Activated CD4-positive, alpha-beta T cell treated with anti-CD3 and anti-CD28 coated beads for 1 hour (primary cell): ENCODE measurements at regions not wholly inside any gene's neighbourhood (a gene's known extent, or its start where the extent isn't known, plus 50 kb on each side); places are given as distances from the start of the nearest gene placed in this dataset.
"Not testable (repeated sequence)": the region's sequence is repeated elsewhere in the genome, so short reads cannot be mapped to it uniquely, and the experiment has no call there.

ENCODE experiments used
- DNase-seq: peaks from one replicate; pipeline ENCODE4 v3.0.0-alpha.2; 2020

- no peak for DNase-seq
These were observed 70.0 kb downstream of the KCTD15 start for GRCh38 chr19:33866696-33867095.

GRCh38 chr19:33868076-33868735 is 71.5 kb downstream of the KCTD15 start:
- DNase-seq = no peak

DNA sequence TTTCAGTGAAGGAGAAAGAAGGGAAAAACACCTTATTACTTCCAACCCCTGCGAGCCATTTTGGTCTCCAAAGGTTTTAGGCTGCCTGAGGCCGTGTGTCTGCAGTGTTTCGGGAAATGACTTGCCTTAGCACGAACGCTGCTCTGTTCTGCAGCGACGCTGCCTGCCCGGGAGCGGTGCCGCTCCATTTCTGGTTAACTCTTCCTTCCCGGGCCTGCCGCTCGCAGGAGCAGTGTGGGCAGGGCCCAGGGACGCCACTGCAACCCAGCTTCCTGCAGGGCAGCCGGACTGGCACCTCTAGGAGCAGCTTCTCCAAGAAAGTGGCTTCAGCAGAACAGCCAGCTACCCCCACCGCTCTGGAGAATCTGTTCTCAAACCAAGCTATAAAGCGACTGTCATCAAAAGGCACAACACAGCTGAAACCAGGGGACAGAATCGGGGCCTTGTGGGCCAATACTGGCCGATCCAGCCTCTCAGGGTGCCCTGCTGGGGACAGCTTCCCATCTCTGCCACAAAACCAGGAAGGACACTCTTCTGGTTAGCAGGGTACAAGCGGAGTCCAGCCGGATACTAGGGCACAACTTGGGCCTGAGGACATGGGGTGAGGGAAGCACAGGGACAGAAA is 72.2 kb downstream of the KCTD15 start:
- DNase-seq = no peak

DNA sequence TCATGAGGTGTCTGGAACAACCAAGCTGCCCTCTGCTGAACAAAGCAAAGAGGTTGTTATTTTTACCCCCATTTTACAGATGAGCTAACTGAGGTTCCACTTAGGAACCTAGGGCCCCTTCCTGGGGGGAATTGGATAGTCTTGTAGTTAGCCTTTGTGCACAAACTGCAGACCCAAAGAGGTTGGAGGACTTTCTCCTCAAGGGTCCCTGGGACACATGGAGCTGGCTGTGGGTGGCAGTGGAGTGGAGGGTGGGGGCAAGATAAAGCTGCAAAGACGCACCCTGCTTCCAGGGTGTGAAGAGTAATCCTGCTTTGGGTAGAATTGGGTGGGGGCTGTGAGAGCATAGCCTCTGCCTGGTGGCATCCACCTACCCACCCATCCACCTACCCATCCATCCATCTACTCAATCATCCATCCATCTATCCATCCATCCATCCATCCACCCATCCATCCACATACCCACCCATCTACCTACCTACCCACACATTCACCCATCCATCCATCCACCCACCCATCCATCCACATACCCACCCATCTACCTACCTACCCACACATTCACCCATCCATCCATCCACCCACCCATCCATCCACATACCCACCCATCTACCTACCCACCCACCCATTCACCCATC is 73.7 kb downstream of the KCTD15 start:
- DNase-seq = not testable (repeated sequence)

DNA sequence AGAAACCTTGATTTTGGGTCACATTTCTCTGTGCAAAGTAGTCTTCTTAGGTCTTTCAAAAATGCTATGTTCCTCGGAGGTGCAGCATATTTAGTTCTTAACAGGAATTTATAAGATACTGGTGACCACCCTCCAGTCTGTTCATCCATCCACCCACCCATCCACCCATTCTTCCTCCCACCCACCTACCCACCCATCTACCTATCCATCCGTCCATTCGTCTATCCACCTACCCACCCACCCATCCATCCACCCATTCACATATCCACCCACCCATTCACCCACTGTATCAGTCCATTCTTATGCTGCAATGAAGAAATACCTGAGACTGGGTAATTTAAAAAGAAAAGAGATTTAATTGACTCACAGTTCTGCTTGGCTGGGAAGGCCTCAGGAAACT is 74.9 kb downstream of the KCTD15 start:
- DNase-seq = no peak

DNA sequence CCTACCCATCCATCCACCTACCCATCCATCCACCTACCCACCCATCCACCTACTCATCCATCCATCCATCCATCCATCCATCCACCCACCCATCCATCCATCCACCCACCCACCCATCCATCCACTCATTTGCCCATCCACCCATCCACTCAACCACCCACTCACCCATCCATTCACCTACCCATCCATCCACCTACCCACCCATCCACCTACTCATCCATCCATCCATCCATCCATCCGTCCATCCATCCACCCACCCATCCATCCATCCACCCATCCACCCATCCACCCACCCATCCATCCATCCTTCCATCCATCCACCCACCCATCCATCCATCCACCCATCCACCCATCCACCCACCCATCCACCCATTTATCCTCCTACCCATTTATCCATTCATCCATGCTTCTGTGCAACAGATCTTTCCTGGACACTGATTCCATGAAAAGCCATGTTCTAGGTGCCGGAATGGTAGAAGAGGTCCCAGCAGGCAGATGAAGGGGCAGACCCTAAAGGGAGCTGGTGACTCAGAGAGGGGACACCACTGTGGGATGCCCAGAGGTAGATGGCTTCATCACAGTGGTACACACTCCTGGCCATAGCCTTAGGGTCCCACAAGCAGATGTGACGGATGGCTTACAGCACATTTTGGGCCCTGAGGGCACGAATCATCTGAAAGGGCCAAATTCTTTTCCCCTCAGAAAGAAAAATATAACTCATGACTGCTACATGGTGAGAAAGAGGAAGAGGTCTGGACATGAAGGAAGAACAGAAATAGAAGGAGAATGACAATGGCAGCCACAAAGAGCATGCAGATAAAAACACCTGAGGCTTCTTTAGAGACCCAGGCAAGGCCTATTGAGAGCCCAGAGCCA is 76.0 kb downstream of the KCTD15 start:
- DNase-seq = no peak

DNA sequence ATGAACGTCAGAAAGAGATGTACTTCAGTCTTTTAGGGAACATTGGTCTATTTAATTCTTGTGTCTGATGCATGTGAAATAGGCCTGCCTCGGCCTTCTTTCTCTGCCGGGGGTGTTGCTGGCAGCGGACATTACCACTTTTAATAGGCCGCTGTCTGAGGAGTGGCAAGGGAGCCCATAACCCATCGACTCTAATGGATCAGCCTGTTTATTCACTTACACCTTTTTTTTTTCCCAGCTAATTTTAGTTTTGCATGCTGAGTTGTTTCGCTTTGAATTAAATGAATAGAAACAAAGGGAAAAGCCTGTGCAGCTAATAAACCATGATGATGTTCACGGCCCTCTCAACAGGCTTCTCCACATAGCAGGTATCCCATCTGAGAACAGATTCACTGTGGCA is 78.4 kb downstream of the KCTD15 start:
- DNase-seq = no peak

DNA sequence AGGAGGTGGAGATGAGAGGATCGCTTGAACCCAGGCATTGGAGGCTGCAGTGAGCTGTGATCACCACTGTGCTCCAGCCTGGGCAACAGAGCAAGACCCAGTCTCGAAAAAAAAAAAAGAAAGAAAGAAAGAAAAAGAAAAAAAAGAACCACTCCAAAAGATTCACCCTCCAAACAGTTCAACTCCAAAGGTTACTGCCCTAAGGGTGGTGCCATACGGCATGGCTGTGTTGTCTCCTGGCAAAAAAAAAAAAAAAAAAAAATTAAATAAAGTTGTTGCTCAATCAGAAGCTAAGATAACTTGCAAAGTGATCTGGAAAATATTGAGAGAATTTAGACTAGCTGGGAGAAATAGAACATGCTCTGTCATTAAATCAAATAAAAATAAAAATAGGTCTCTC is 79.5 kb downstream of the KCTD15 start:
- DNase-seq = no peak

GRCh38 chr19:33878030-33878544 is 81.4 kb downstream of the KCTD15 start:
- DNase-seq = no peak

GRCh38 chr19:33878910-33879810 is 82.5 kb downstream of the KCTD15 start:
- no peak for DNase-seq

GRCh38 chr19:33879818-33880575 is 83.3 kb downstream of the KCTD15 start:
- DNase-seq = no peak

GRCh38 chr19:33883859-33884519 is 87.3 kb downstream of the KCTD15 start:
- DNase-seq = no peak

- DNase-seq = no peak
These were observed 88.6 kb downstream of the KCTD15 start for GRCh38 chr19:33885236-33885635.

DNA sequence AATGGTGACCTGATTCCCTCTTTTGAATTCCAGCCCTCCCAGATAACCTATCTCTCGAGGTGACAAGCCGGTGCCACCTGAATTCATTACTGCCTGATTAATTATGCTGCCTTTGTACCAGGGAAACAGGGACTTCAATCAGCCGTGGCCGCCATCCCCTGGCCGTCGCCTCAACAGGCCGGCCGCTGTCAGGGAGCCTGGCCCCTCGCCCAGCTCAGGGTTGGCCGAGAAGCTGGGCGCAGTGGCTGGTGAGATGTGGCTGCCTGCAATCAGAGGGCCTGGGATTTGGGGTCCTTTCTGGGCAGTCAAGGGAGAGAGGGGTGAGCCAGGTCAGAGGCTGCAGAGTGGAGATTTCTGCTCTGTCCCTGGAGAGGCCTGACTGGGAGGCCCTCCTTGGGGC is 91.2 kb downstream of the KCTD15 start:
- no peak for DNase-seq

DNA sequence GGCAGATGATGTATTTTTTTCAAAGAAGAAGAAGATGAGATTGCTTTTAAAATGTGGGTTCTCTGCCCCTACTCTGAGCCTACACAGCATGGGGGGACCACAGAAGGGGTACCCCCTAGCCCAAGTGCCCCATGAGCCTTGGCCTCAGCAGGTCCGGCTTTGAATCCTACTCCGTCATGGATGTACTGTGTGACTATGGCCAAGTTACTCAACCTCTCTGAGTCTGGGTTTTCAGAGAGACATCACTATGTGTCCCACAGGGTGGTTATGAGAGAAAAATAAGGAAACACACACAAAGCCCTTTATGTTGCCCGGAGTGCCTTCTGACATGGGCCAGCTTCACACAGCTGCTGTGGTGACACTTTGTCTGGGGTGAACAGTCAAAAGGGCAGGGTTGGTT is 92.0 kb downstream of the KCTD15 start:
- DNase-seq = no peak

DNA sequence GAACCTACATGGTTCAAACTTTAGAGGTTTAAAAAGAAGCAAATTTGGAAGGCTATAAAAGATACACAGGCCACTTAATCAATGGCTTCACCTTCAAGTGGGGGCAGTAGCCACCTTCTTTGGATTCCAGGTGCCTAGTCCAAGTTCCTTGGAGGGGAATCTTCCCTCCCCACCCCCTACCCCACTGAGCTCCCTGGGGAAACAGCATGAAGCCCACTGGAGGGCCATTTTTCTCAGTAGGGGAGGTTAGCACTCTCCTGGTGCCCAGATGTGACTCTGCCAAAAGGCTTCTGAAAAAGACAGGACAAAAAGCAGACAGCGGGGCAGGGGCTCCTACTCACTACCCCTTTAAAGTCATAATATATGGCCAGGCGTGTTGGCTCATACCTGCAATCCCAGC is 93.9 kb downstream of the KCTD15 start:
- DNase-seq = no peak

DNA sequence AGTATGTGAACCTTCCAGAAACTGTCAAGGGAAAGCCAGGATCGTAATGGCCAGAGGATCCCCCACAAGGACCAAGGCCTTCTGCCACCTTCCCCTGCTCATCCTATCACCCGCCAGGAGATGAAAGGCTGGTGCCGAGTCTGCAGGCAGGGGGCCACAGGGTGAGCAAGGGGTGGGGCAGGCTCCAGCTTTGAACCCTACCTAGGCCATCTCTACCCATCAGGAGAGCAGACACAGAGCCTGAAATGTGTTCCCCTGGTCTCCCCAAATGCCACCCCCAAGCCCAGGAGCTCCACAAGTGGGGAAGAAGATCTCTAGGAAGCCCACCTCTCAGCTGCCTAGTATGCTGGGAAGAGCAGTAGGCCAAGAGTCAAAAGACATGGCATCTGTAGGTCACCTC is 95.1 kb downstream of the KCTD15 start:
- no peak for DNase-seq

DNA sequence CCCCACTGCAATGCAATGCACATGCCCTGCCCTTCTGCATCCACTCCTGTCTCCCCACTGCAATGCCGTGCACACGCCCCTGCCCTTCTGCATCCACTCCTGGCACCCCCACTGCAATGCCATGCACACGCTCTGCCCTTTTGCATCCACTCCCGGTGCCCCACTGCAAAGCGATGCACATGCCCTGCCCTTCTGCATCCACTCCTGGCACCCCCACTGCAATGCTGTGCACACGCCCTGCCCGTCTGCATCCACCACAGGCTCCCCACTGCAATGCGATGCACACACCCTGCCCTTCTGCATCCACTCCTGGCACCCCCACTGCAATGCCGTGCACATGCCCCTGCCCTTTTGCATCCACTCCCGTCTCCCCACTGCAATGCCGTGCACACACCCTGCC is 98.1 kb downstream of the KCTD15 start:
- no peak for DNase-seq

DNA sequence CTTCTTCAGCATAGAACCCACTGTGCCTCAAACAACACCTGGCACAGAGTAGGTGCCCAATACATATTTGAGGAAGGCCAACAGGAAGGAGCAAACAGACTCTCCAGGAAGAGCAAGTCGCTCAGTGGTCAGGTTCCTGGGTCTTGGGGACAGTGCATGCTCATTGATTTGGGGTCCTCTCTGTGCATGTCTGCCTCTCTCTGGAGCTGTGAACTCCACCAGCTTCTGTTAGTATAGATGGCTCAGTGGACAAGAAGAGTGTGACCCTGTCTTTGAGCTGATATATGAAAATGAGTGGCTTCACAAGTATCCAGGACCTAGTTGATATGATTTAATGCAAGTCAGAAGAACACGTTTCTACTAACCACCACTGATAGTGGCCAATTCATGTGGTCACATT is 98.7 kb downstream of the KCTD15 start:
- no peak for DNase-seq

GRCh38 chr19:33898062-33898677 is 101.5 kb downstream of the KCTD15 start:
- DNase-seq = no peak
